SK-N-SH (cell line): ENCODE measurements at regions not wholly inside any gene's neighbourhood (a gene's known extent, or its start where the extent isn't known, plus 50 kb on each side); places are given as distances from the start of the nearest gene placed in this dataset.

Experiments used
- CTCF ChIA-PET: fragments of 300-600, 350-600 bp; formaldehyde crosslinking; extraction: SDS; loops from one replicate; lab custom pipeline; 2021; lab: Yijun Ruan, JAX
- POLR2A ChIA-PET: fragments of 350-600 bp; sonication (Branson Sonifier 250); formaldehyde crosslinking; extraction: SDS; loops from one replicate; lab custom pipeline; 2020; ENCODE audit warnings: antibody characterized with exemption, inconsistent platforms; lab: Yijun Ruan, JAX
- DNase-seq: peaks from one replicate; pipeline ENCODE4 v3.0.0; 2012
- H2AFZ ChIP-seq: fragments of 200-600 bp; sonication (generic); 2 replicates; pipeline ENCODE4 v1.8.1; 2016; ENCODE audit warnings: antibody characterized with exemption, mild to moderate bottlenecking, low read depth
- H3F3A ChIP-seq: fragments of 200-600 bp; sonication (generic); replicated peaks from 2 replicates; pipeline ENCODE3; 2016; ENCODE audit warnings: antibody characterized with exemption, mild to moderate bottlenecking; ENCODE audit not compliant: insufficient read depth
- H3K27ac ChIP-seq, 2 experiments: fragments of 200-500 bp in 1 of 2; fragments of 200-600 bp in 1 of 2; sonication (Bioruptor generic) in 1 of 2; sonication (generic), shearing (Covaris generic) in 1 of 2; 2 replicates each; pipeline versions ENCODE4 v1.5.1 to v1.6.1; 2014 to 2016; ENCODE audit warnings: low read depth in 2 of 2, inconsistent platforms in 1 of 2, low read length in 1 of 2, mild to moderate bottlenecking in 1 of 2, mixed read lengths in 1 of 2
- H3K27me3 ChIP-seq: fragments of 200-600 bp; sonication (generic), shearing (Covaris generic); 2 replicates; pipeline ENCODE4 v1.6.1; 2016; ENCODE audit warnings: mixed run types; ENCODE audit not compliant: insufficient read depth
- H3K36me3 ChIP-seq, 2 experiments: fragments of 200-500 bp in 1 of 2; fragments of 200-600 bp in 1 of 2; sonication (Bioruptor generic) in 1 of 2; sonication (generic) in 1 of 2; replicated peaks in 1 of 2; 2 replicates each; pipeline versions ENCODE3 to v1.5.1; 2014 to 2016; ENCODE audit warnings: low read length in 1 of 2, mild to moderate bottlenecking in 1 of 2; ENCODE audit not compliant: insufficient read depth in 2 of 2, control insufficient read depth in 1 of 2
- H3K4me1 ChIP-seq, 2 experiments: fragments of 200-500 bp in 1 of 2; fragments of 200-600 bp in 1 of 2; sonication (Bioruptor generic) in 1 of 2; sonication (generic), shearing (Covaris generic) in 1 of 2; 2 replicates each; pipeline versions ENCODE4 v1.5.1 to v1.6.1; 2014 to 2016; ENCODE audit warnings: low read depth in 1 of 2, low read length in 1 of 2, mixed run types in 1 of 2; ENCODE audit not compliant: insufficient read depth in 2 of 2, control insufficient read depth in 1 of 2
- H3K4me2 ChIP-seq: fragments of 200-600 bp; sonication (generic), shearing (Covaris generic); 2 replicates; pipeline ENCODE4 v1.6.1; 2017; ENCODE audit warnings: mixed run types
- H3K4me3 ChIP-seq, 2 experiments: fragments of 200-500 bp in 1 of 2; fragments of 200-600 bp in 1 of 2; sonication (Bioruptor generic) in 1 of 2; sonication (generic), shearing (Covaris generic) in 1 of 2; 2 replicates each; pipeline versions ENCODE4 v1.5.1 to v1.8.1; 2014 to 2016; ENCODE audit warnings: low read depth in 2 of 2, inconsistent platforms in 1 of 2, low read length in 1 of 2, mild to moderate bottlenecking in 1 of 2, mixed read lengths in 1 of 2, moderate library complexity in 1 of 2
- H3K79me2 ChIP-seq: fragments of 200-600 bp; sonication (generic); 2 replicates; pipeline ENCODE4 v1.8.1; 2017; ENCODE audit warnings: mild to moderate bottlenecking; ENCODE audit not compliant: insufficient read depth
- H3K9ac ChIP-seq: fragments of 200-600 bp; sonication (generic); 2 replicates; pipeline ENCODE4 v1.6.1; 2017; ENCODE audit warnings: mixed run types
- H3K9me2 ChIP-seq: fragments of 200-600 bp; sonication (generic); 2 replicates; pipeline ENCODE4 v1.6.1; 2017; ENCODE audit warnings: mixed run types
- H3K9me3 ChIP-seq: fragments of 200-600 bp; sonication (generic); 2 replicates; pipeline ENCODE4 v1.6.1; 2017; ENCODE audit warnings: mixed run types, mild to moderate bottlenecking, moderate library complexity
- H4K20me1 ChIP-seq: fragments of 200-600 bp; sonication (generic); 2 replicates; pipeline ENCODE4 v1.6.1; 2017; ENCODE audit warnings: mild to moderate bottlenecking, mixed run types; ENCODE audit not compliant: insufficient read depth
- CHD2 ChIP-seq: fragments of 150-350 bp; IDR thresholded peaks from 2 replicates; pipeline ENCODE4 v1.6.1; 2018; ENCODE audit warnings: low read length; ENCODE audit not compliant: partially characterized antibody
- CTCF ChIP-seq: fragments of 200-600 bp; sonication (generic); IDR thresholded peaks from 2 replicates; pipeline ENCODE4 v1.6.1; 2017; ENCODE audit warnings: antibody characterized with exemption, mild to moderate bottlenecking, moderate library complexity
- EP300 ChIP-seq, 2 experiments: IDR thresholded peaks; 2 replicates each; pipeline versions ENCODE4 v1.4.0 to v1.6.1; 2012; ENCODE audit warnings: borderline replicate concordance in 1 of 2, low read depth in 1 of 2, low read length in 1 of 2
- GATA2 ChIP-seq: sonication (generic); formaldehyde crosslinking; IDR thresholded peaks from 2 replicates; pipeline ENCODE4 v1.5.0; 2020; ENCODE audit warnings: mild to moderate bottlenecking, missing genetic modification reagents
- MEF2A ChIP-seq: IDR thresholded peaks from 2 replicates; pipeline ENCODE4 v1.4.0; 2012; ENCODE audit warnings: low read depth, borderline replicate concordance
- MXI1 ChIP-seq: IDR thresholded peaks from 2 replicates; pipeline ENCODE4 v1.6.1; 2012; ENCODE audit warnings: mild to moderate bottlenecking, low read depth, low read length, improper control_type of control experiment
- NFIC ChIP-seq: IDR thresholded peaks from 2 replicates; pipeline ENCODE4 v1.4.0; 2012; ENCODE audit warnings: borderline replicate concordance
- NRF1 ChIP-seq: IDR thresholded peaks from 2 replicates; pipeline ENCODE4 v1.6.1; 2012; ENCODE audit warnings: low read depth, mild to moderate bottlenecking, low read length
- PBX3 ChIP-seq: IDR thresholded peaks from 2 replicates; pipeline ENCODE4; 2012
- REST ChIP-seq: IDR thresholded peaks from 2 replicates; pipeline ENCODE4 v1.6.1; 2012; ENCODE audit warnings: mild to moderate bottlenecking, low read depth, low read length, moderate library complexity
- RXRA ChIP-seq: IDR thresholded peaks from 2 replicates; pipeline ENCODE4 v1.4.0; 2012; ENCODE audit warnings: low read depth, mild to moderate bottlenecking, borderline replicate concordance
- SIN3A ChIP-seq: IDR thresholded peaks from 2 replicates; pipeline ENCODE4 v1.6.1; 2012; ENCODE audit warnings: low read depth, mild to moderate bottlenecking, low read length, moderate library complexity, borderline replicate concordance
- USF1 ChIP-seq: IDR thresholded peaks from 2 replicates; pipeline ENCODE4 v1.4.0; 2012; ENCODE audit warnings: low read depth, borderline replicate concordance
- WGBS: methylation state at CpG from one replicate; pipeline ENCODE4 v1.1.6; 2017; ENCODE audit warnings: low lambda C conversion rate; 5-methylcytosine and 5-hydroxymethylcytosine counted together

GRCh38 chr7:51589111-51589510, 272.5 kb upstream of the COBL start (continued):
- TF ChIP-seq RXRA (no peak), EP300 (IDR thresholded peaks at IDR 0.05; ENCODE audit: borderline replicate concordance in 1 of 2, low read depth in 1 of 2, low read length in 1 of 2) (no peak), NRF1 (no peak), SIN3A (no peak), NFIC (no peak)

GRCh38 chr7:51587604-51588003, 271.0 kb upstream of the COBL start:
- DNase-seq: no peak
- 12% methylated on average over 3 of the region's 3 CpGs for WGBS
- no peaks in the 10 kb centered on the region for H3K79me2 ChIP-seq
- H3K9me2 ChIP-seq: no peaks in the 10 kb centered on the region
- no peaks in the 10 kb centered on the region for H3F3A ChIP-seq
- no peak overlapping the region for H3K9ac ChIP-seq
- no peak overlapping the region for H3K4me3 ChIP-seq
- no peaks in the 10 kb centered on the region; the same call in 1 of the 2 replicates for H3K9me3 ChIP-seq
- H3K36me3 ChIP-seq: no peaks in the 10 kb centered on the region
- TF ChIP-seq PBX3 (no peak), REST (no peak)
- POLR2A ChIA-PET: no interaction called here
- H3K4me1 ChIP-seq: no peaks in the 10 kb centered on the region
- no peak overlapping the region for H3K4me2 ChIP-seq
- no peaks in the 10 kb centered on the region for H4K20me1 ChIP-seq
- H3K27ac ChIP-seq: no peak overlapping the region
- CTCF ChIA-PET: interaction anchor here (1.1 kb wide), 1 partner anchor 157 kb away, joined by 4 read pairs; no protein-coding TSS in a partner anchor
- H3K27me3 ChIP-seq: no peaks in the 10 kb centered on the region
- H2AFZ ChIP-seq: no peak overlapping the region

GRCh38 chr7:51577390-51577789, 260.8 kb upstream of the COBL start:
- Histone ChIP-seq H3K36me3 (no peaks in the 10 kb centered on the region), H3K27ac (no peak overlapping the region), H3K79me2 (no peaks in the 10 kb centered on the region), H3F3A (no peaks in the 10 kb centered on the region), H2AFZ (no peak overlapping the region), H3K4me3 (no peak overlapping the region), H3K9ac (no peak overlapping the region), H4K20me1 (no peaks in the 10 kb centered on the region), H3K9me2 (0 out of 2 replicates have a peak, but pooled peaks cover 3% of the 10 kb centered on the region), H3K9me3 (no peaks in the 10 kb centered on the region; the same call in 1 of the 2 replicates), H3K27me3 (no peaks in the 10 kb centered on the region), H3K4me1 (no peaks in the 10 kb centered on the region), H3K4me2 (no peak overlapping the region)
- ChIA-PET CTCF (no interaction called here), POLR2A (no interaction called here)
- WGBS: 0% methylated on average over 3 of the region's 4 CpGs
- TF ChIP-seq MXI1 (no peak), CTCF (no peak), MEF2A (no peak), PBX3 (no peak), CHD2 (no peak), RXRA (no peak), USF1 (no peak), GATA2 (CRISPR knock-in tag) (no peak), NRF1 (no peak)
- no peak for DNase-seq
